Endometrium (tissue), 2 donors: ENCODE measurements at regions not wholly inside any gene's neighbourhood (a gene's known extent, or its start where the extent isn't known, plus 50 kb on each side); places are given as distances from the start of the nearest gene placed in this dataset.
"Not testable (repeated sequence)": the region's sequence is repeated elsewhere in the genome, so short reads cannot be mapped to it uniquely, and the experiment has no call there.

Source experiments
- FAIRE-seq: peaks from 2 replicates; lab custom pipeline; 2012; peaks lifted over from hg19 to GRCh38; lab: Jason Lieb, UNC
- donor health status: control.
- donor health status: control.

DNA sequence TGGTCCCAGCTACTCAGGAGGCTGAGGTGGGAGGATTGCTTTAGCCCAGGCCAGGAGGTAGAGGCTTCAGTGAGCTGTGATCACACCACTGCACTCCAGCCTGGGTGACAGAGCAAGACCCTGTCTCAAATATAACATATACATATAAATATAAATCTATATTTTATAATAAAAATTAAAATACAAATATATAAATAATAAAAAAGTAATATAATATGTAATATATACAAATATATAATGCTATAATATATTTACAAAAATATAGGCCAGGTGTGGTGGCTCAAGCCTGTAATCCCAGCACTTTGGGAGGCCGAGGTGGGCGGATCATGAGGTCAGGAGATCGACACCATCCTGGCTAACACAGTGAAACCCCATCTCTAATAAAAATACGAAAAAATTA is 131.4 kb downstream of the MFAP3L start:
- FAIRE-seq, result not testable (repeated sequence)

DNA sequence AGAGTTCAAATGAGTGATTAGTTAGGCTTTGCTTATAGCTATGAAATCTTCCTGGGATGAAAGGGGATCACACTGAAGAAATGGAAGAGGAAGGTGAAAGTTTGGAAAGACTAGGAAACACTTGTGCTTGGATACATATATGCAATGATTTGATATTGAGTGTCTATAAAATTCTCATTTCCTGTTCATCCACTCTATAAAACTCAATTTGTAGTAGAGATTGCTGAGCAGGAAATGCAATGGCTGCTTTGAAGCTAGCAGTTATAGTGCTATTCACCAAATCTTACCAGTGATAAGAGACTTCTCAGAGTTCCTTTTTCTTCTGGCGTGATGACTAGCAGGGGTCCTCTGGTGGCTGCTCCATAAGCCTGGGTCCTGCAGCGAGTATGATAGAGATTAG is 128.1 kb upstream of the HPF1 start:
- FAIRE-seq, result no peak

DNA sequence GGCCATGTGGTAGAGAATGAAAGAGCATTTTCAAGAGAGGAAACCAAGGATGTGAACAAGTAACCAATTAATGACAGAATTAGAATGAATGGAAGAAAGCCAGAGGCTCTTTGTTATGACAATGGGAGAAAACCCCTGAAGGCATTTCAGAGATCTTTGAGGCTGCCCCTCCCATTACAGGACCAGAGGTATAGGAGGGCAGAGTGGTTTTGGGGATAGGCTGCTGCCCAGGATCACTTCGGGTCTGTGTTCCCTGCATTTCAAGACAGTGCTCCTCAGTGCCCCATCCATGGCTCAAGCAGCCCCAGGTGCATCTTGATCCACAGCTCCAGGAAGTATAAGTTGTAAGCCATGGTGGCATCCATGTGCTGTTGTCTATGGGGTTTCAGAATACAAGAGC is 124.0 kb upstream of the HPF1 start:
- no peak for FAIRE-seq

DNA sequence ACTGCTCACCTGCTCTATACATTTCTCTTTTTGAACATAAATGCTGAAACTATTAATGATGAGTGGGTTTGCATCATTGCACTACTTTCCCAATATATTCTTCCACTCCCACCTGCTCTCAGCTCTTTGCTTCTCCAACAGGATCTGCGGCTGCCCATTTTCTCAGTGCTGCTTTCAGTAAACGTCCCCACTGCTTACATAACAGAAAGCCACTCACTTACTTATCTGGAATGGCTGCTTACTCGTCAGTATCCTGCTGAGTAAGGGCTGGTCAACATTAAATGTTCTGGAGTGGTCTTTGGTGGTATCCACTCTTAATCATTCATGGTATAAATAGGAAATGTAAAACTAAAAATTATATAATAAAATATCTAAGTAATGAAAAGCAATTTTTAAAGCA is 112.8 kb upstream of the HPF1 start:
- no peak for FAIRE-seq

DNA sequence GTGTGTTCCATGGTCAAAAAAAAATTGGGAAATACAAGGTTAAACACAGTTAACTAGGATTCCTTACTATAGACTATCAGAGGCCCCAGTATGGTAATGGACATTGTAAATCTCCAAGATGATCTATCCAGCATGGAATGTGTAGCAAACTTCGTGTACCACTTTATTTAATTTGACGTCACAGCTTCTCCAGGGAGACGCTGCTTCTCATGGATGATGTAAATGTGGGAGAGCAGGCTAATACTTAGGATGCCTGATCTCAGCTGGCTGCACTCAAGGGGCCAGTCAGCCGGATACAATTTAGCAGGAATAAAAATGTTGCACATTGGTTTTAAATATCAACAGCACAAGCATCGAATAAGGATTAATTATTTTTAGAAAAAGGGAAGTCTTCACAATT is 111.7 kb upstream of the HPF1 start:
- no peak for FAIRE-seq

DNA sequence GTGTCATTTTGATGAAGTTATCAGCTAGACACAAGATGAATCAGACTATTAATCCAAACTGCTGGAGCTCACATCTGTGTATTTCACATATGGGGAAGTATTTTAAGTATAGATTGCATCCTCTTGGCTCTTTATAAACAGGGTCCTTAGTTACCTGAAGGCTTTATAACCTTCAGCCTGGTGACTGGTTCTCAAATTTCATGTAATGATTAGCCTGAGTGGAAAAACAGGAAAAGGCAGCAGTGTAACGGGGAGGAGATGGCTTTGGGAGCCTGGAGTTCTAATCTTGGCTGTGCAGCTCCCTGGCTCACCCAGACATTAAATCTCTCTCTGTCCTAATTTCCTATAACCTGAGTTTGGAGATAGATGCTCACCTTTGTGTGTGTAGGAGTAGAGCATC is 103.8 kb upstream of the HPF1 start:
- no peak for FAIRE-seq

DNA sequence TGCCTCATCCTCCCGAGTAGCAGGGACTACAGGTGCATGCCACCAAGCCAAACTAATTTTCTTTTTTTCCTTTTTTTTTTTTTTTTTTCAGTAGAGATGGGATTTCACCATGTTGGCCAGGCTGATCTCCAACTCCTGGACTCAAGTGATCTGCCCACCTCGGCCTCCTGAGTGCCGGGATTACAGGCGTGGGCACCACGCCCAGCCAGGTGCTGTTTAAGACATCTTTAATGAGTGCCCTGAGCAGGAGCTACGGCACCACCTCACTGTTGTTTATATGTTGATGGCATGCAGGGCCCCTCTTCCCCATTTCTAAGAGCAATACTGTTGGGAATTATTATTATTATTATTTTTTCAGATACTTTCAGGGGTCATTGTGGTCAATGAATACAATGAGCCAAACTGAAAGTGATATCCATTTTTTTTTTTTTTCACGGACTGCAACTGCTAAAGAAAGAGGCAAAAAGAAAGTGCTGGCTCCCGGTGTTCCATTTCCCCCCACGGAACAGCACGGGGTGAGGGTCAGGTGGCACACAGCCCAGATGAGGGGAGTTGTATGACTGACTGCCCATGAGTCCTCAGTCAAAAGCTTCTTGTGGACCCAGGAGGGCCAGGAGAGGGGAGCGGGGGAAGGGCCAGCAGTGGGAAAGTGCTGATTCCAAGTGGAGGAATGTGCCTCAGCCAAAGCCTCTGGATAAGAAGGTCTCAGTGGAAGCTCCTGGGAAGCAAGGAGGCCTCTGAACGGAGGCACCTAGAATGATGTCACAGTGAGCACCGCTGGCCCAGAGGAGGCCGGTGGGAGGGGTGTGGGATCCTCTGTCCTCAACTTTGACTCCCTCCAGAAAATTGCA is 101.8 kb upstream of the HPF1 start:
- FAIRE-seq, result no peak

DNA sequence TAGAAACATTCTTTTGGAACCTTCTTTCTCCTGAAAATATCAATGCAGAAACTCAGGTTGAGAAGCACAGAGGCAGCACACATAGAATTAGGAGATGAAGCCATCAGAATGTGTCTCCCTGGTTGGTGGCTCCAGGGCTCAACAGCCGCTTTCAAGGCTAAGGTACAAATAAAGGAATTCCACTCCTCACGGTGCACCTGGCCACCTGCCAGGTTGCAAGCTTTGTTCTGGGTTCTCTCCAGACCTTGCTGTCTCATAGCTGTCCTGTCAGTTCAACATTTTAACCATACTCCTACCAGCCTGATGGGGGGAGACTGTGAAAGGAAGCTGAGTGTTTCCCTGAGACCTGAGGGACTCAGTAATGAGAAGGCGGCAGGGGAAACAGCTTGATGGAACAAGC is 96.3 kb upstream of the HPF1 start:
- no peak for FAIRE-seq

DNA sequence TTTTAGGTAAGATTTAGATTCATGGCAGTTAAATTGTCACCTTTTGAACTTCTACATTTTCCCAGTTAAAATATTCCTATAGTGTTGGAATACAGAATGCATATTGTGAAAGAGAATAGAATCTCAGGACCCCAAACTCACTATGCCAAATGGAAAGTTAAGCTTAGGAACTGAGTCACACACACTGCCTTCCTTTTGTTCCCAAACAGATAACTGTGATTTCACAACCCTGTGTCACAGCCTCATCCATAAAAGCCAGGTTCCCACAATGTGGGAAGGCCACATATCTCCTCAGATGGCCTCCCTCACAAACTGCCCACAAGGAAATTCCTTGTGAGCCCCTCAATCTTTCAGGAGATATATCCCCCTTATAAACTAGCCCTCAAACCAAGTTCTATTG is 94.7 kb upstream of the HPF1 start:
- no peak for FAIRE-seq

DNA sequence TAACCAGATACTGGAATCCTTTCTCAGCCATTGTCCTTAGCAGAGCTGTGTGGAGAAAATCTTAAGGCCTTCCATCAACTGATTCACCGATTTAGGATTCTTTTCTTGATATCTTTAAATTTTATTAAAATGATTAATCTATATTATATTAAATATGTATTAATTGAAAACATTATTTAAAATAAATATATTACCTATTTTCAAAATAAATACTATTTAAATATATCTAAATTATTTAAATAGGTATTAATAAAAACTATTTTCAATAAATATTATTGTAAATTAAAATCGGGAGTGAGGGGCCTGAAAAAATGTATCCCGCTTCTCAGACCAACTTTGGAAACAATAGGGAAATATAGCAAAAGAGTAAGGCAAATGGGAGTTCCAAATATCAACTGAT is 94.0 kb upstream of the HPF1 start:
- FAIRE-seq, result peak; percentile 12

DNA sequence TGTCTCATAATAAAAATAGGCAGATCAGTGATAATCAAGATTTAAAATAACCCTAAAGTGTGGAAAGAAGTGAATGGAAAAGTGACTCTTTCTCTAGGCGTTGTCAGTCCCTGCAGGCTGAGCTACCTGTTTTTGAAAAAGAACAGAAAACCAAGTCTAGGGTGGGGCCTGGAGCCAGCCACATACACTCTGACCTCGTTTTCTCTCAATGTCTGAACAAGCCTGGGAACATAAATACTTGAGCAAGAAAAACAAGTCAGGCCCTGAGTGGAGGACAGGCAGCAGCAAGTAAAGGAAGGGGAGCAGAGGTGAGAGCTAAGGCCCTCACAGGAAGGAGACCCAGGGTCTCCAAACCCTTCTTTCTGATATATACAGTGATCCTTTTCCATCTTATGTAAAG is 91.7 kb upstream of the HPF1 start:
- FAIRE-seq, result no peak

DNA sequence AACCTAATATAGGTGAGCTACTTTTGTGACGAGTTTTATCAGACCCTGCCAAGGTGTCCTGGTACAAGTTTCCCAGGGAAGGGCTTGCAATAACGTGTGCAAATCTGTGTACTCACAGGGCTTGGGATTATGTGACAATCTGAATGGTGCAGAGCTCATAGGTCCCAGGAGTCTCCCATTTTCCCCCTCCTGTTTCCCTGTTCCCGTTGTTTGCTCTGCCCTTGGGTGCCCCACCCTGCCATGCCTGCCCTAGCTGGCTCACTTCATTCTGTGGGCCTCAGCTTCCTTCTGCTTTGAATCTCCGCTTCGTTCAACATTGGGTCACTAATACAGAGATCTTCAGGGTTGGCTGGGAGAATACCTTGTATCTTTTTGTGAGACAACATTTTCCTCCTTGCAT is 90.3 kb upstream of the HPF1 start:
- FAIRE-seq, result no peak

DNA sequence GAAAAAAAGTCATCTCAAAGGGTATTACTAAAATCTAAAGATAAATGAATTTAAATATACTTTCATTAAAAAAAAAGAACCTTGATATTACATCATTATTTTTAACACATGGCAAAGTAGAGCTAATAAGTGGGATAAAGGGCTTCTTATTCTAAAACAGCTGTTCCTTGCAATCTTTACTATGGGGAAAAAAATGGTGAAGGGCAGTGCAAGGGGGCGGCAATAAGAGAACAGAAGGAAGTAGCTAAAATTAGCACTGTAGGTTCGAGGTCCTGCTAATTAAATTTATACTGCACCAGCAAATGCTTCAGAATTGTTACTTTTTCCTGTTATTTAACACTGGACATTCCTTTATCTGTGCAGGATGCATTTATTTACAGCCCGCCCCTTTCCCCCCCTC is 89.4 kb upstream of the HPF1 start:
- no peak for FAIRE-seq

DNA sequence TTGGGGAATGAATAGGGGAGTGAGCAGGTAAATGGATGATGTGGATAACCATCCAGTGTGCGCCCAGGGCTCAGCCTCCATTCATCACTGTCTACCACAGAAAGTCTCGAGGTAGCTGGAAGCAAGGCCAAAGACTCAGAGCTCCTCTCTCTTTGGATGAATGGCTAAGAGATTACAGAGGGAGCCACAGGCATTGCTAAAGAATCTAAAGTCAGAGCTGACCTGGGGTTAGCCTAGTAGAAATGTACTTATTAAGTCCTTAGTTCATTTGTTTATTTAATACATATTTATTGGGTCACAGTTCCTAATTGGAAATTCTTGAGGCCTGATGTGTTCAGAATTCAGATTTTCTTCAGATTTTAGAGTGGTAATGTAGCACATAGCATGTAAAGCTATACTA is 88.7 kb upstream of the HPF1 start:
- no peak for FAIRE-seq

DNA sequence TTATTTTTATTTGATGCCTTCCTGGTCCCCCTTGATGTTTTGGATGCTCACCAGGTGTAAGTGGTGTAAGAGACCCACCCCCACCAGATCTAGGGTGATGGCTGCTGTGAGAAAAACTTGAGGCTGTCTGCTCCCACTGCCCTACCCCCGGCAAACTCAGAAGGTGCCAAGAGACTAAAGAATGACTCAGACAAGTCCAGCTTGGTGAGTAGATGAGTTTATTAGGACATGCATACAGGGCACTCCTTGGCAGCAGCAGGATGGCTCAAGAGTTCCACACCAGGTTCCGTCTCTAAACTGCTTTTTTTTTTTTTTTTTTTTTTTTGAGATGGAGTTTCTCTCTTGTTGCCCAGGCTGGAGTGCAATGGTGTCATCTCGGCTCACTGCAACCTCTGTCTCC is 84.0 kb upstream of the HPF1 start:
- no peak for FAIRE-seq

DNA sequence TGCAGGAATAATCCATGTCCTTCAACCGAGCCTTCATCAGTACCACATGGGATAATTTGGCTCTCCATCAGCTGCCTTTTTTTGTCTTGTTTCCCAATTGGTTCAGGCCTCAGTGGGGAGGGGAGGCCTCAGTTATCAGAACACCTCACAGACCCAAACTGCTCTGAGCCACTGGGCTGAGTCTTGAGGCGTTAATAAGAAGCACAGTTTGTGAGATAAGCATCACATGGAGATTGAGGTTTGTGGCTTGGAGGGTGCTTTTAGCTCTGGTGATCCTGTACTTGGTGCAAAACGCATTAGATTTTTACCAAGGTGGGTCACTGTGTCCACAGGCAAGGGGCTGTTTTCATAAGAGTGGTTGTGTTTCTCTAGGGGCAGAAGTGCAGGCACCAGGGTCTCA is 82.8 kb upstream of the HPF1 start:
- no peak for FAIRE-seq

DNA sequence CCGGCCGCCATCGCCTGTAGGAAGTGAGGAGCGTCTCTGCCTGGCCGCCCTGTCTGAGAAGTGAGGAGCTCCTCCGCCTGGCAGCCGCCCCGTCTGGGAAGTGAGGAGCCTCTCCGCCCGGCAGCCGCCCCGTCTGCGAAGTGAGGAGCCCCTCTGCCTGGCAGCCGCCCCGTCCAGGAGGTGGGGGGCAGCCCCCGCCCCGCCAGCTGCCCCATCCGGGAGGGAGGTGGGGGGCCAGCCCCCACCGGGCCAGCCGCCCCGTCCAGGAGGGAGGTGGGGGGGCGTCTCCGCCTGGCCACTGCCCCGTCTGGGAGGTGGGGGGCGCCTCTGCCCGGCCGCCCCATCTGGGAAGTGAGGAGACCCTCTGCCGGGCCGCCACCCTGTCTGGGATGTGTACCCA is 70.6 kb upstream of the HPF1 start:
- not testable (repeated sequence) for FAIRE-seq

DNA sequence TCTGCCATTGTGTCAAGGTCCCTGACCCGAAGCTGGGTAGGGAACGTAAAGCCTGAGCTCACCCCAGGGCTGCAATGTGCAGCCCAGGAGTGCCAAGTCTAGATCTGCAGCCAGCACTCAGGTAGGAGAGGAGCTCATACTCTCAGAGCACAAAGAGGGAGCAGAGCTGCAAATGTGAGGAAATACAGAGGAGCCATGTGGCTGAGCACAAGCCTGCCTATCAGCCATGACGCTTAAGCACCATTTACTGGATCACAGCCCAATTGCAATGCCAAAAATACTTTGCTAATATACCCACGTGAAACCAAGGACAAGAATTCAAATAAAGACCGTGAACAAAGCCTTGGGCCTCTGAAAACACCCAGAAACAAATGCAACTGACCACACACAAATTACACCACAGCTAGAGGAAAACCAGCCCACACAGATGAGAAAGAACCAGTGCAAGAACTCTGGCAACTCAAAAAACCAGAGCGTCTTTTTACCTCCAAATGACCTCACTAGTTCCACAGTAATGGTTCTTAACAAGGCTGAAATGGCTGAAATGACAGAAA is 69.0 kb upstream of the HPF1 start:
- no peak for FAIRE-seq

DNA sequence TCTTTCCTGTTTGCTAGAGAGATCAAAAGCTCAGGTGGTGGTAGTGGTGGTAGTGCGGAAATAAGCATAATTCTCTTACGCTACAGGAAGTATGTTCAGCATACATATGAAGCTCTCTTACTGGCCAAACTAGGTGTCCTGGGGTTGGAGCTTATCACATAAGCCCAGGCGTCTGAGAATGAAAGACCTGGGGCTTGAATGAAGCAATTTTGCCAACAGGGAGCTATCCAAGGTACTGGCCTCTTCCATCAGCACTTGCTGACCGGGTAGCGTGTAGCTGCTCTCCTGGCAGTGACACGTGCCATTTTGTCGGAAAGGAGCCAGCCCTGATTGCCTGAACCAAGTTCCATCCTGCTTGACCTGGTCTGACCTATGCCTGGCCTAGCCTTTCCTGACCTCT is 65.9 kb upstream of the HPF1 start:
- no peak for FAIRE-seq

DNA sequence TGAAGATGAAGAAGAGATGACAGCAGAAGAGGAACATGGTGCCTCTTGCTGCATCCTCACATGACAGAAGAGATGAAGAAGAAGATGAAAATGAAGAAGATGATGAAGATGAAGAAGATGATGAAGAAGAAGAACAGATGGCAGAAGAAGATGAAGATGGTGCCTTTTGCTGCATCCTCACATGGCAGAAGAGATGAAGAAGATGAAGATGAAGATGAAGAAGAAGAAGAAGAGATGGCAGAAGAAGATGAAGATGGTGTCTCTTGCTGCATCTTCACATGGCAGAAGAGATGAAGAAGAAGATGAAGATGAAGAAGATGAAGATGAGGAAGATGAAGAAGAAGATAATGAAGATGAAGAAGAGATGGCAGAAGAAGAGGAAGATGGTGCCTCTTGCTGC is 63.7 kb upstream of the HPF1 start:
- FAIRE-seq, result no peak

DNA sequence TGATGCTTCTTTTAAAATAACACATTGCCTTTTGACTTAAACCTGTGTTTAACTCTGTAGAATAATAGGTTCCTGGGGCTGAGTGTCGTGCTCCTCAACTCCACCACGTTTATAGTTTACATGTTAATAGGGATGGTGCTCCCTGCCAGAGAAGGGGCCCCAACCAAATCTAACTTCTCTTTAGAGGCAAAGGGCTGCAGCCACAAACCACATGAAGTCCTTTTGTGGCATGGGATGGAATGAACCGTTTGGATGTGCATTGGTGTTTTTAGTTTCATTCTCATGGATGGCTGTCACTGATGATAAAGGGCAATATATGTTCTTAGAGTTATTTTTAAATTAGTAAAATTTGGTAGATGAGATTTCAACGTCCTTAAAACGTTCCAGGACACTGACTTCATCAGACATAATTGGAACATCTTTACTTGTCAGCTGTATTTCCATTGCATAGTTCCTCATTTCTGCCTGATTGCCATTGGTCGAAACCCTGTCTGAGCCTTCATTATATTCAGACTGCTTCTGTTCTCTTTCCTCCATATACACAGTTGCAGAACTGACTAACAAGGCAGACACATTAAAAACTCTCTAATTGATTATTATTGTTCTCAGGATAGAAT is 60.4 kb upstream of the HPF1 start:
- no peak for FAIRE-seq

DNA sequence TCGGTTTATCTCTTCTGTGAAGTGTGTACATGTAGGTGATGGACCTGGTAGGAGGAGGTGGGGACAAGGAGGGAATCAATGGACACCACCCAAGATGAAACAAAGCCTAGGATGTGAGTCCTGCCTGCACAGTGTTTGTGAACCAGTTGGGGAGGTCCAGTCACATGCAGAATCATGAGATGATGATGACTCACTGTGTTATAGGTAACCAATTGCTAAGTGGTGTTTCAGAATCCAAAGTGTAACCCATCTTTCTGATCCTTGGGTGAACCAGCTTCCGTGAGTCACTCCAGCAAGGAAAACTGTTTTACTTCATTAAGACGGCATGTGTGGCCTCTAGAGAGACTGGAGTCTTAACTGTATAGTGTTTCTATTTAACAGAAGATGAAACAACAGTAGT is 57.9 kb upstream of the HPF1 start:
- no peak for FAIRE-seq

DNA sequence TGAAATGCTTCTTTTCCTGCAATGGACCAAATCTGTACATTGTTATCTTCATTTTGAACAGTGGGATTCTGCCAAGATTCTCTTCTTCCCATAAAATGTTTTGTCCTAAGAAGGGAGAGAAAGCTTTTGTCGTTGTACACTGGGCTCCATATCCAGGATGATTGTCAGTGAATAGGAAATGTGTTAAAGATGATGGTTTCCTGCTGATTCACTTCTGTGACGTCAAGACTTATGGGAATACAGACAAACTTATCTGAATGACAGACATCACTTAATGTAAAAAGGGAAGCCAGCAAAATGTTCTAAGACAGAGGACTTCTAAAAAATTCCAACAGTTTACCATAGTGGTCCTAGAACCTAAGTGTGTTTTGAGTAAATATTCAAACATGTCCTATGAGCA is 53.7 kb upstream of the HPF1 start:
- no peak for FAIRE-seq
